ENCODE measurements at regions not wholly inside any gene's neighbourhood (a gene's known extent, or its start where the extent isn't known, plus 50 kb on each side); places are given as distances from the start of the nearest gene placed in this dataset.

- intact Hi-C loops (cut with micrococcal nuclease) = no loop called here
- H3K27ac ChIP-seq (ENCODE audit: insufficient read depth, low read length) = no peak overlapping the region
- no peak overlapping the region for H3K4me3 ChIP-seq (ENCODE audit: insufficient read depth, low read depth, low read length)
- in situ Hi-C loops (cut with MboI; ENCODE audit: low sequenced_read_pairs) = no loop called here
- no peak overlapping the region for H2BK120ac ChIP-seq (ENCODE audit: low read depth, low read length)
- no peaks in the 10 kb centered on the region for H3K9me1 ChIP-seq (ENCODE audit: insufficient read depth, low read length)
- ATAC-seq (ENCODE audit: low read depth) = no peak
- H3K18ac ChIP-seq (ENCODE audit: low read depth, low read length) = no peak overlapping the region
- no peak overlapping the region for H2BK5ac ChIP-seq (ENCODE audit: low read depth, low read length, poor library complexity, severe bottlenecking)
- CTCF ChIA-PET = interaction anchor here (1.1 kb wide), 1 partner anchor 9 kb away, joined by 4 read pairs; no protein-coding TSS in a partner anchor
- peaks cover 3% of the 10 kb centered on the region; the same call in 1 of the 2 replicates for H3K9me3 ChIP-seq (ENCODE audit: control insufficient read depth, insufficient read depth, low read length)
- no peak overlapping the region for H2BK15ac ChIP-seq (ENCODE audit: low read depth, low read length)
- no peaks in the 10 kb centered on the region for H3K27me3 ChIP-seq (ENCODE audit: control insufficient read depth, insufficient read depth, low read length)
- BruUV-seq (replicated peaks) = no TSS peak
- no peak overlapping the region for H2BK20ac ChIP-seq (ENCODE audit: low read depth, low read length)
- H4K91ac ChIP-seq (ENCODE audit: insufficient read depth, low read depth, low read length) = no peak overlapping the region
- no peak overlapping the region for H2AK5ac ChIP-seq (ENCODE audit: low read depth, low read length)
- dilution Hi-C loops (cut with HindIII; ENCODE audit: low sequenced_read_pairs, unreplicated experiment) = no loop called here
- H4K5ac ChIP-seq (ENCODE audit: low read depth, low read length) = no peak overlapping the region; the same call in 1 of the 2 replicates
- peak; percentile 30 for DNase-seq
- no peak overlapping the region for H4K8ac ChIP-seq (ENCODE audit: low read depth in 2 of 2, low read length in 2 of 2)
- no peak overlapping the region for H3K23ac ChIP-seq (ENCODE audit: low read depth, low read length)
- no CpG with 5 or more reads among the region's 4 CpGs for WGBS, 2 experiments (ENCODE audit: extremely low coverage in 2 of 2, insufficient read length in 1 of 2)
- H3K56ac ChIP-seq (ENCODE audit: extremely low read depth, insufficient read depth, low read length) = no peak overlapping the region
- H3K4ac ChIP-seq (ENCODE audit: low read depth, low read length) = no peak overlapping the region
- no peaks in the 10 kb centered on the region for H3K4me1 ChIP-seq (ENCODE audit: control insufficient read depth, insufficient read depth, low read length)
- H3K79me1 ChIP-seq (ENCODE audit: low read depth in 1 of 2, low read length in 2 of 2) = no peaks in the 10 kb centered on the region
- H3K9ac ChIP-seq (ENCODE audit: low read depth, low read length) = no peak overlapping the region
- POLR2A ChIA-PET (ENCODE audit: unreplicated experiment) = no interaction called here
- TF ChIP-seq USF2 (IDR thresholded peaks at IDR 0.05; ENCODE audit: low read depth, low read length) (no peak), SMC3 (IDR thresholded peaks at IDR 0.05; ENCODE audit: low read depth, low read length) (no peak), RCOR1 (IDR thresholded peaks at IDR 0.05; ENCODE audit: insufficient replicate concordance, low read length) (no peak), NFE2L2 (IDR thresholded peaks at IDR 0.05; ENCODE audit: low read depth, low read length) (no peak), BHLHE40 (IDR thresholded peaks at IDR 0.05; ENCODE audit: low read depth, low read length) (no peak), ELK1 (IDR thresholded peaks at IDR 0.05; ENCODE audit: borderline replicate concordance, low read depth, low read length) (no peak), MAZ (IDR thresholded peaks at IDR 0.05; ENCODE audit: borderline replicate concordance, low read depth, low read length) (no peak), RFX5 (IDR thresholded peaks at IDR 0.05; ENCODE audit: low read depth, low read length) (no peak), FOS (IDR thresholded peaks at IDR 0.05; ENCODE audit: low read depth, low read length) (no peak), CEBPB (IDR thresholded peaks at IDR 0.05; ENCODE audit: low read depth, low read length) (no peak), MAFK (IDR thresholded peaks at IDR 0.05; ENCODE audit: low read depth, low read length) (no peak), POLR2A (IDR thresholded peaks at IDR 0.05; ENCODE audit: low read depth, low read length) (no peak)
- H3K36me3 ChIP-seq (ENCODE audit: control insufficient read depth, insufficient read depth, low read length) = no peaks in the 10 kb centered on the region
- H3K4me2 ChIP-seq (ENCODE audit: low read depth, low read length) = no peak overlapping the region
- no peak overlapping the region for H2AK9ac ChIP-seq (replicated peaks; ENCODE audit: low read depth, low read length, poor library complexity)
- no peak overlapping the region for H2AFZ ChIP-seq (replicated peaks; ENCODE audit: low read length, poor library complexity)
- H3K14ac ChIP-seq (replicated peaks; ENCODE audit: low read depth, low read length) = no peak overlapping the region
- no peaks in the 10 kb centered on the region for H4K20me1 ChIP-seq (ENCODE audit: insufficient read depth, low read length)
These were observed 199.5 kb downstream of the OSR1 start for GRCh38 chr2:19158896-19159295.

All from IMR-90 (cell line).